Esophagus squamous epithelium (tissue), 5 donors: ENCODE measurements at regions not wholly inside any gene's neighbourhood (a gene's known extent, or its start where the extent isn't known, plus 50 kb on each side); places are given as distances from the start of the nearest gene placed in this dataset.
A peak's percentile ranks its signal among the peaks of the same experiment; 100 is the strongest.

Experiments used
- DNase-seq: peaks from one replicate; lab custom pipeline; 2025; lab: John Stamatoyannopoulos, UW
- H3K27ac ChIP-seq, 4 donors: fragments of 200-600 bp; sonication (generic); one replicate each; pipeline ENCODE4 v1.5.1; 2016 to 2019; ENCODE audit warnings: mild to moderate bottlenecking in 1 of 4
- H3K27me3 ChIP-seq, 4 donors: fragments of 200-600 bp; sonication (generic); 1 replicate in 3 of 4; 2 replicates in 1 of 4; pipeline versions ENCODE4 v1.5.1 to v1.6.0; 2017 to 2021; ENCODE audit warnings: antibody characterized with exemption in 1 of 4
- H3K36me3 ChIP-seq, 3 donors: fragments of 200-600 bp; sonication (generic); one replicate each; pipeline ENCODE4 v1.5.1; 2016 to 2019
- H3K4me1 ChIP-seq, 3 donors: fragments of 200-600 bp; sonication (generic); one replicate each; pipeline ENCODE4 v1.5.1; 2017 to 2019
- H3K4me3 ChIP-seq, 4 donors: fragments of 200-600 bp; sonication (generic); 1 replicate in 3 of 4; 2 replicates in 1 of 4; pipeline ENCODE4 v1.5.1; 2016 to 2019; ENCODE audit warnings: mild to moderate bottlenecking in 2 of 4, moderate library complexity in 1 of 4
- H3K9me3 ChIP-seq, 3 donors: fragments of 200-600 bp; sonication (generic); one replicate each; pipeline ENCODE4 v1.5.1; 2016 to 2019
- CTCF ChIP-seq, 6 experiments: fragments of 450-650 bp in 4 of 6; fragments of 200-600 bp in 2 of 6; sonication (generic) in 2 of 6; IDR thresholded peaks; one replicate each; pipeline ENCODE4 v1.5.1; 2016 to 2019; ENCODE audit warnings: antibody characterized with exemption in 6 of 6, mild to moderate bottlenecking in 4 of 6, moderate library complexity in 4 of 6
- POLR2A ChIP-seq, 4 donors: fragments of 450-650 bp; IDR thresholded peaks; one replicate each; pipeline ENCODE4 v1.6.1; 2017; ENCODE audit warnings: antibody characterized with exemption in 4 of 4, mild to moderate bottlenecking in 4 of 4, moderate library complexity in 3 of 4
- WGBS, 2 donors: methylation state at CpG; one replicate each; pipeline ENCODE4 v1.1.5; 2018; 5-methylcytosine and 5-hydroxymethylcytosine counted together
- intact Hi-C: fragments of 100-400 bp; cut with DNase I; formaldehyde crosslinking; loops from one replicate; pipeline ENCODE4 v1.15.0; 2022
- donor health status: DM: yes; HTN: yes; CAD: no.

DNA sequence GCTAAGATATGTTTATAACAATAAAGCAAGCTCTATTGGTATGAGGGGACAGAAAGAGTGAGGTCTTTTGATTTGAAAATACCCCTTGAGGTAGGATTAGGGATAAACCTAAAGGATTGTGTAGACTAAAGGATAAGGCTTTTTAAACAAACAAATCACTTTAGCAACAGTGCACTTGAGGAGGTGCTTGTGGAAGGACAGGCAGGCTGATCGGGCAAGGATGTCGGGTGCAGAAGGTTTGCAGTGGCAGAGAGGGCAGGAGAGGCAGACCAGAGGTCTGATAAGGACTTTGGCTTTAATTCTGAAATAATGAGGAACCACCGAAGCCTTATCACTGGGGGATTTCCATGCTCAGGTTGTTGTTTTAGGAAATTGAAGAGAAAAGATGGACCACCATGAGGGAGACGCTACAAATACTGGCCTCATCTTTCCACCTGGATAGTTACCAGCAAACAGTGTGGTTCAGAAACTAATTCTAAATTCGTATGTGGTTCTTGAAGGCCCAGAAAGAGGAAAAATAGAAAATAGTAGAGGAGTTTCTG is 119.5 kb upstream of the KLF6 start:
- no peak for DNase-seq
- H3K27me3 ChIP-seq = no peaks in the 10 kb centered on the region
- no peak overlapping the region for H3K4me3 ChIP-seq
- WGBS, 2 donors = 84 to 89% methylated on average over 5 of the region's 5 CpGs
- H3K4me1 ChIP-seq = peaks cover 6 to 12% (median 7%) of the 10 kb centered on the region in 3 donors
- intact Hi-C loops = no loop called here
- H3K36me3 ChIP-seq = no peaks in the 10 kb centered on the region
- H3K9me3 ChIP-seq = no peaks in the 10 kb centered on the region
- TF ChIP-seq CTCF (IDR thresholded peaks at IDR 0.05) (no peak), POLR2A (IDR thresholded peaks at IDR 0.05) (no peak)
- H3K27ac ChIP-seq = peak overlapping the region in 2 of 4 donors; percentile 11 to 13

GRCh38 chr10:3902809-3903410 is 117.9 kb upstream of the KLF6 start:
- no peak for DNase-seq
- TF ChIP-seq CTCF (IDR thresholded peaks at IDR 0.05) (no peak), POLR2A (IDR thresholded peaks at IDR 0.05) (no peak)
- H3K27ac ChIP-seq = peak overlapping the region; percentile 26 to 71 (median 59)
- no peaks in the 10 kb centered on the region for H3K27me3 ChIP-seq
- H3K4me3 ChIP-seq = no peak overlapping the region
- no peaks in the 10 kb centered on the region for H3K36me3 ChIP-seq
- H3K9me3 ChIP-seq = no peaks in the 10 kb centered on the region
- peaks cover 6 to 28% (median 10%) of the 10 kb centered on the region in 3 donors for H3K4me1 ChIP-seq
- intact Hi-C loops = no loop called here
- 90 to 93% methylated on average over 6 of the region's 6 CpGs for WGBS, 2 donors

DNA sequence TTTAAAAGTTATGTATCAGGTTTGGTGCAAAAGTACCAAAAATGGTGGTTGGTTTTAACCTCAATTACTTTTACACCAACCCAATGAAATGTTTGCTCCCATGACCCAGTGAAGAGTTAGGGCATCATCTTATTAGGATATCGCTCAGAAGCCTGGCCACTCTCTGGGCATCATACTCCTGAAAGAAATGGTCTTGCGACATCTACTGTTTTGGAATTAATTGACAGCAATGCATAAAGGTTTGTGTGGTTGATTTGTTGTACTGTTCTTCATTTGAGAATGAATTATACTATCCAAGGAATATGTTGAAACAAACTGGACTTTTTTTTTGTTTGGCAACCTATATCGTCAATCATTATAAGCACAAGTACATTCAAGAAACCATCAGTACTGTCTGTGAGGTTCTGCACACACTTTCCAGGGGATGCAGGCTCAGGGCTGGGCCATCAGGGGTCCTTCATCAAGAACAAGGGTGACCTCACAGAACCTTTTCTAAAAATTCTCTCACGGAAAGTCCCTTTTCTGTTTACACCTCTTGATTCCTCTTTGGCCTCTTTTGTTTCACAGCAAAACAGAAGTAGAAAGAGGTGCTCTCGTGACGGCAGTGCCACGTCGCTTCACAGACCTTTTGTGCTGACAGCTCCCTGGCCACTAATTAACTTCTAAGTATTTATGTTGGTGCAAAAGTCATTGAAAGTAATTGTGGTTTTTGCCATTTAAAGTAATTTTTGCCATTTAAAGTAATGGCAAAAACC is 117.2 kb upstream of the KLF6 start:
- intact Hi-C loops = no loop called here
- no peak for DNase-seq
- TF ChIP-seq POLR2A (IDR thresholded peaks at IDR 0.05) (no peak), CTCF (IDR thresholded peaks at IDR 0.05) (no peak)
- H3K27ac ChIP-seq = peak overlapping the region in 3 of 4 donors; percentile 57 to 71 (median 61)
- no peak overlapping the region for H3K4me3 ChIP-seq
- no peaks in the 10 kb centered on the region for H3K27me3 ChIP-seq
- H3K4me1 ChIP-seq = peaks cover 6 to 30% (median 7%) of the 10 kb centered on the region in 3 donors
- no peaks in the 10 kb centered on the region for H3K36me3 ChIP-seq
- no peaks in the 10 kb centered on the region for H3K9me3 ChIP-seq
- WGBS, 2 donors = 49 to 71% methylated on average over 8 of the region's 8 CpGs

GRCh38 chr10:3901370-3901769 is 116.4 kb upstream of the KLF6 start:
- WGBS, 2 donors = 80 to 81% methylated on average over 2 of the region's 2 CpGs
- H3K27me3 ChIP-seq = no peaks in the 10 kb centered on the region
- no peaks in the 10 kb centered on the region for H3K36me3 ChIP-seq
- H3K27ac ChIP-seq = no peak overlapping the region
- H3K9me3 ChIP-seq = no peaks in the 10 kb centered on the region
- no peak for DNase-seq
- peaks cover 6 to 30% (median 7%) of the 10 kb centered on the region in 3 donors for H3K4me1 ChIP-seq
- no peak overlapping the region for H3K4me3 ChIP-seq
- intact Hi-C loops = no loop called here
- no peak for TF ChIP-seq CTCF (IDR thresholded peaks at IDR 0.05)
- TF ChIP-seq POLR2A (IDR thresholded peaks at IDR 0.05) = no peak

- H3K27ac ChIP-seq = no peak overlapping the region
- peaks cover 6 to 31% (median 7%) of the 10 kb centered on the region in 3 donors for H3K4me1 ChIP-seq
- TF ChIP-seq CTCF (IDR thresholded peaks at IDR 0.05) = no peak
- no peak for TF ChIP-seq POLR2A (IDR thresholded peaks at IDR 0.05)
- no peak for DNase-seq
- no peak overlapping the region for H3K4me3 ChIP-seq
- intact Hi-C loops = no loop called here
- WGBS, 2 donors = 88 to 96% methylated on average over 2 of the region's 2 CpGs
- H3K36me3 ChIP-seq = no peaks in the 10 kb centered on the region
- H3K27me3 ChIP-seq = no peaks in the 10 kb centered on the region
- no peaks in the 10 kb centered on the region for H3K9me3 ChIP-seq
These were observed 115.4 kb upstream of the KLF6 start for GRCh38 chr10:3900391-3900790.
